MM.1S (cell line): ENCODE measurements at regions not wholly inside any gene's neighbourhood (a gene's known extent, or its start where the extent isn't known, plus 50 kb on each side); places are given as distances from the start of the nearest gene placed in this dataset.

Experiments used
- EZH2 ChIP-seq: fragments of 300-600 bp; sonication (generic); optimal IDR thresholded peaks from 2 replicates; pipeline ENCODE3; 2017; ENCODE audit warnings: low read depth, mild to moderate bottlenecking, antibody characterized with exemption, low read length, mixed read lengths
- EZH2phosphoT487 ChIP-seq: fragments of 300-600 bp; sonication (generic); IDR thresholded peaks from 2 replicates; pipeline ENCODE4 v1.6.1; 2018; ENCODE audit warnings: antibody characterized with exemption, low read length
- TF ChIP-seq, protein P1 (sequence below): fragments of 300-600 bp; sonication (generic); IDR thresholded peaks from 2 replicates; pipeline ENCODE4 v1.5.1; 2016; ENCODE audit warnings: antibody characterized with exemption, low read length, mixed read lengths

DNA sequence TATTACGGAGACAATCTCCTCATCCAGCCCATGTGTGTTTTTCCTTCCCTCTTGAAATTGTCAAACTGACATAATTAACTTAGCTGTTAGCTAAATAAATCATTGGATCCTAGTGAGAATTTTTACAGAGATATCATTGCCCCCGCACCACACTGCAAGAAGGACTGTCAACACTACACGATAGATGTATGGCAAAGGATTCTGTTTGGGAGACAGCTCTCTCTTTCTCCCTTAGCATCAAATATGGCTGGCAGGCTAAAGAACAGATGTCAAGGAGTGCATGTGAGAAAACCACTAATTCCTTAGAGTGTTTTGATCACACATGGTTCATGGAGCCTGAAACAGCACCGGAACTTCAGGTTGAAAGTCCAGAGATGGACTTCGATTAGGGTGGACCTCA lies 136.8 kb downstream of the KCNA5 start:
- TF ChIP-seq, protein P1, sequence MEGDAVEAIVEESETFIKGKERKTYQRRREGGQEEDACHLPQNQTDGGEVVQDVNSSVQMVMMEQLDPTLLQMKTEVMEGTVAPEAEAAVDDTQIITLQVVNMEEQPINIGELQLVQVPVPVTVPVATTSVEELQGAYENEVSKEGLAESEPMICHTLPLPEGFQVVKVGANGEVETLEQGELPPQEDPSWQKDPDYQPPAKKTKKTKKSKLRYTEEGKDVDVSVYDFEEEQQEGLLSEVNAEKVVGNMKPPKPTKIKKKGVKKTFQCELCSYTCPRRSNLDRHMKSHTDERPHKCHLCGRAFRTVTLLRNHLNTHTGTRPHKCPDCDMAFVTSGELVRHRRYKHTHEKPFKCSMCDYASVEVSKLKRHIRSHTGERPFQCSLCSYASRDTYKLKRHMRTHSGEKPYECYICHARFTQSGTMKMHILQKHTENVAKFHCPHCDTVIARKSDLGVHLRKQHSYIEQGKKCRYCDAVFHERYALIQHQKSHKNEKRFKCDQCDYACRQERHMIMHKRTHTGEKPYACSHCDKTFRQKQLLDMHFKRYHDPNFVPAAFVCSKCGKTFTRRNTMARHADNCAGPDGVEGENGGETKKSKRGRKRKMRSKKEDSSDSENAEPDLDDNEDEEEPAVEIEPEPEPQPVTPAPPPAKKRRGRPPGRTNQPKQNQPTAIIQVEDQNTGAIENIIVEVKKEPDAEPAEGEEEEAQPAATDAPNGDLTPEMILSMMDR: no peak
- TF ChIP-seq EZH2phosphoT487 (no peak), EZH2 (no peak)
